ENCODE measurements at regions not wholly inside any gene's neighbourhood (a gene's known extent, or its start where the extent isn't known, plus 50 kb on each side); places are given as distances from the start of the nearest gene placed in this dataset.

- TF ChIP-seq ZFX (IDR thresholded peaks at IDR 0.05) = no peak
- no peak for TF ChIP-seq CTCF (conservative IDR thresholded peaks at IDR 0.05)
- H3K27ac ChIP-seq = no peak overlapping the region
Observed at GRCh38 chr4:100970414-100970813, 376.9 kb downstream of the PPP3CA start.

GRCh38 chr4:100969925-100970324, 377.4 kb downstream of the PPP3CA start:
- TF ChIP-seq ZFX (IDR thresholded peaks at IDR 0.05) = no peak
- TF ChIP-seq CTCF (conservative IDR thresholded peaks at IDR 0.05) = no peak
- no peak overlapping the region for H3K27ac ChIP-seq

- TF ChIP-seq ZFX (IDR thresholded peaks at IDR 0.05) = no peak
- TF ChIP-seq CTCF (conservative IDR thresholded peaks at IDR 0.05) = no peak
Observed at GRCh38 chr4:100968046-100968445, 379.3 kb downstream of the PPP3CA start.

GRCh38 chr4:100963627-100964026, 383.7 kb downstream of the PPP3CA start:
- TF ChIP-seq ZFX (IDR thresholded peaks at IDR 0.05) (no peak), CTCF (conservative IDR thresholded peaks at IDR 0.05) (no peak)
- H3K27ac ChIP-seq = no peak overlapping the region

More at GRCh38 chr4:100968046-100968445, 379.3 kb downstream of the PPP3CA start:
- no peak overlapping the region for H3K27ac ChIP-seq

- TF ChIP-seq CTCF (conservative IDR thresholded peaks at IDR 0.05) = no peak
- no peak overlapping the region for H3K27ac ChIP-seq
Observed at GRCh38 chr4:100962698-100963097, 384.6 kb downstream of the PPP3CA start.

GRCh38 chr4:100960232-100960631, 387.1 kb downstream of the PPP3CA start:
- no peak for TF ChIP-seq CTCF (conservative IDR thresholded peaks at IDR 0.05)
- TF ChIP-seq ZFX (IDR thresholded peaks at IDR 0.05) = no peak
- no peak overlapping the region for H3K27ac ChIP-seq

- TF ChIP-seq CTCF (conservative IDR thresholded peaks at IDR 0.05) (no peak), ZFX (IDR thresholded peaks at IDR 0.05) (no peak)
- no peak overlapping the region for H3K27ac ChIP-seq
Observed at GRCh38 chr4:100954046-100954445, 393.3 kb downstream of the PPP3CA start.
